Neural cell (in vitro differentiated cells): ENCODE measurements at regions not wholly inside any gene's neighbourhood (a gene's known extent, or its start where the extent isn't known, plus 50 kb on each side); places are given as distances from the start of the nearest gene placed in this dataset.

Experiments
- H2AFZ ChIP-seq: fragments of 200-600, 300-800 bp; sonication (generic), shearing (Covaris generic); 2 replicates; pipeline ENCODE4 v1.6.0; 2014; ENCODE audit warnings: low read depth, mild to moderate bottlenecking, antibody characterized with exemption, low read length, moderate library complexity
- H3F3A ChIP-seq: fragments of 200-600 bp; shearing (Covaris generic); 2 replicates; pipeline ENCODE4 v1.6.1; 2016; ENCODE audit warnings: mild to moderate bottlenecking, moderate library complexity, mixed read lengths, antibody characterized with exemption, low read length; ENCODE audit not compliant: insufficient read depth, poor library complexity, severe bottlenecking
- H3K27ac ChIP-seq: fragments of 200-600, 300-800 bp; sonication (generic), shearing (Covaris generic); 2 replicates; pipeline ENCODE4 v1.5.1; 2014; ENCODE audit warnings: mild to moderate bottlenecking, low read length, moderate library complexity
- H3K27me3 ChIP-seq: fragments of 300-800, 200-600 bp; sonication (generic), shearing (Covaris generic); 2 replicates; pipeline ENCODE4 v1.6.0; 2014; ENCODE audit warnings: mild to moderate bottlenecking, low read depth, low read length, moderate library complexity; ENCODE audit not compliant: insufficient read depth
- H3K36me3 ChIP-seq: fragments of 300-800, 200-600 bp; sonication (generic), shearing (Covaris generic); 2 replicates; pipeline ENCODE4 v1.5.1; 2014; ENCODE audit warnings: mild to moderate bottlenecking, antibody characterized with exemption, low read length, moderate library complexity; ENCODE audit not compliant: insufficient read depth
- H3K4me2 ChIP-seq: fragments of 300-800, 200-600 bp; sonication (generic), shearing (Covaris generic); 2 replicates; pipeline ENCODE4 v1.6.0; 2014; ENCODE audit warnings: mild to moderate bottlenecking, low read length
- H3K4me3 ChIP-seq: fragments of 300-800, 200-600 bp; sonication (generic), shearing (Covaris generic); 2 replicates; pipeline ENCODE4 v1.5.1; 2014; ENCODE audit warnings: mild to moderate bottlenecking, low read length, moderate library complexity
- H3K79me2 ChIP-seq: fragments of 200-600 bp; shearing (Covaris generic); replicated peaks from 2 replicates; pipeline ENCODE4 v1.6.0; 2014; ENCODE audit warnings: mild to moderate bottlenecking, low read length, moderate library complexity; ENCODE audit not compliant: insufficient read depth
- H3K9ac ChIP-seq: fragments of 300-800, 200-600 bp; sonication (generic), shearing (Covaris generic); 2 replicates; pipeline ENCODE4 v1.6.1; 2016; ENCODE audit warnings: mild to moderate bottlenecking, low read length, mixed read lengths
- H3K9me2 ChIP-seq: fragments of 200-600 bp; shearing (Covaris generic); 2 replicates; pipeline ENCODE4 v1.6.1; 2016; ENCODE audit warnings: mild to moderate bottlenecking, low read length, mixed read lengths; ENCODE audit not compliant: insufficient read depth
- H3K9me3 ChIP-seq: fragments of 200-600, 300-800 bp; sonication (generic), shearing (Covaris generic); 2 replicates; pipeline ENCODE4 v1.6.1; 2016; ENCODE audit warnings: mild to moderate bottlenecking, mixed run types, low read length, moderate library complexity, mixed read lengths
- H4K20me1 ChIP-seq: fragments of 200-600 bp; shearing (Covaris generic); 2 replicates; pipeline ENCODE4 v1.6.1; 2016; ENCODE audit warnings: mild to moderate bottlenecking, mixed run types; ENCODE audit not compliant: insufficient read depth
- EP300 ChIP-seq: fragments of 450-650 bp; conservative IDR thresholded peaks from 2 replicates; pipeline ENCODE4 v1.6.1; 2014; ENCODE audit warnings: antibody characterized with exemption, mild to moderate bottlenecking, moderate library complexity; ENCODE audit not compliant: poor library complexity, severe bottlenecking
- EZH2 ChIP-seq: fragments of 200-600, 300-800 bp; shearing (Covaris generic), sonication (generic); IDR thresholded peaks from 2 replicates; pipeline ENCODE4 v1.6.1; 2014; ENCODE audit warnings: antibody characterized with exemption, low read length, borderline replicate concordance, mild to moderate bottlenecking; ENCODE audit not compliant: insufficient read depth, poor library complexity, severe bottlenecking
- MXI1 ChIP-seq: fragments of 450-650 bp; conservative IDR thresholded peaks from 2 replicates; pipeline ENCODE4 v1.6.1; 2014; ENCODE audit warnings: antibody characterized with exemption, mild to moderate bottlenecking; ENCODE audit not compliant: poor library complexity, severe bottlenecking
- POLR2AphosphoS5 ChIP-seq: IDR thresholded peaks from 2 replicates; pipeline ENCODE4 v1.6.1; 2012
- RAD21 ChIP-seq: fragments of 450-650 bp; conservative IDR thresholded peaks from 2 replicates; pipeline ENCODE4 v1.6.1; 2014; ENCODE audit warnings: antibody characterized with exemption, mild to moderate bottlenecking, moderate library complexity
- REST ChIP-seq: IDR thresholded peaks from 2 replicates; pipeline ENCODE4 v1.6.1; 2012; ENCODE audit warnings: borderline replicate concordance
- SMC3 ChIP-seq: fragments of 450-650 bp; conservative IDR thresholded peaks from 2 replicates; pipeline ENCODE4 v1.6.1; 2014; ENCODE audit warnings: antibody characterized with exemption, mild to moderate bottlenecking, moderate library complexity; ENCODE audit not compliant: poor library complexity
- TAF1 ChIP-seq: IDR thresholded peaks from 2 replicates; pipeline ENCODE4 v1.6.1; 2012; ENCODE audit warnings: low read depth
- TF ChIP-seq, protein P1 (sequence below): fragments of 450-650 bp; IDR thresholded peaks from 2 replicates; pipeline ENCODE4 v1.5.1; 2014; ENCODE audit warnings: antibody characterized with exemption, mild to moderate bottlenecking, moderate library complexity; ENCODE audit not compliant: poor library complexity, severe bottlenecking

DNA sequence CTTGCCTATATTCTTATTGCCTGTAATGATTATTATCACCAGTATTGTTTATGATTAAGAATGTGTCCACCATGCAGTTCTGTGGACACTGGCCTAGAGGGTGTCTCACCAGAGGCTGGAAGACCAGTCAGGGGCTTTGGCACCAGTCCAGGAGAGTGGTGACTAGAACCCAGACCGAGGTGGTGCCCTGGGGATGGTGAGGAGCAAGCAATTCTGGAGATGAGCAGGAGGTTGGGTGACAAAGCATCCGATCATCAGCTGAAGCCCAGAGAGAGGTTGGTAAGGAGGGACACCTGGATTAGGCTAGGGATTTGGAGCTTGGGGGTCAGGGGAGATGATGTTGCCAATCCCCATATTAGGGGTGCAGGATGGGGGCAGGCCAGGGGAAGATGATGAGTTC is 124.4 kb downstream of the EMX2 start:
- H3K27me3 ChIP-seq = no peaks in the 10 kb centered on the region
- H2AFZ ChIP-seq = no peak overlapping the region
- H3K9me2 ChIP-seq = no peaks in the 10 kb centered on the region
- H3F3A ChIP-seq = no peaks in the 10 kb centered on the region
- no peak overlapping the region for H3K4me2 ChIP-seq
- no peaks in the 10 kb centered on the region for H3K79me2 ChIP-seq
- no peaks in the 10 kb centered on the region for H3K36me3 ChIP-seq
- TF ChIP-seq TAF1 (no peak), POLR2AphosphoS5 (no peak), MXI1 (no peak), RAD21 (no peak), SMC3 (no peak), REST (no peak), EP300 (no peak), EZH2 (no peak)
- TF ChIP-seq, protein P1, sequence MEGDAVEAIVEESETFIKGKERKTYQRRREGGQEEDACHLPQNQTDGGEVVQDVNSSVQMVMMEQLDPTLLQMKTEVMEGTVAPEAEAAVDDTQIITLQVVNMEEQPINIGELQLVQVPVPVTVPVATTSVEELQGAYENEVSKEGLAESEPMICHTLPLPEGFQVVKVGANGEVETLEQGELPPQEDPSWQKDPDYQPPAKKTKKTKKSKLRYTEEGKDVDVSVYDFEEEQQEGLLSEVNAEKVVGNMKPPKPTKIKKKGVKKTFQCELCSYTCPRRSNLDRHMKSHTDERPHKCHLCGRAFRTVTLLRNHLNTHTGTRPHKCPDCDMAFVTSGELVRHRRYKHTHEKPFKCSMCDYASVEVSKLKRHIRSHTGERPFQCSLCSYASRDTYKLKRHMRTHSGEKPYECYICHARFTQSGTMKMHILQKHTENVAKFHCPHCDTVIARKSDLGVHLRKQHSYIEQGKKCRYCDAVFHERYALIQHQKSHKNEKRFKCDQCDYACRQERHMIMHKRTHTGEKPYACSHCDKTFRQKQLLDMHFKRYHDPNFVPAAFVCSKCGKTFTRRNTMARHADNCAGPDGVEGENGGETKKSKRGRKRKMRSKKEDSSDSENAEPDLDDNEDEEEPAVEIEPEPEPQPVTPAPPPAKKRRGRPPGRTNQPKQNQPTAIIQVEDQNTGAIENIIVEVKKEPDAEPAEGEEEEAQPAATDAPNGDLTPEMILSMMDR = no peak
- H4K20me1 ChIP-seq = no peaks in the 10 kb centered on the region
- H3K4me3 ChIP-seq = no peak overlapping the region
- H3K9me3 ChIP-seq = no peaks in the 10 kb centered on the region
- no peak overlapping the region for H3K9ac ChIP-seq
- no peak overlapping the region for H3K27ac ChIP-seq

DNA sequence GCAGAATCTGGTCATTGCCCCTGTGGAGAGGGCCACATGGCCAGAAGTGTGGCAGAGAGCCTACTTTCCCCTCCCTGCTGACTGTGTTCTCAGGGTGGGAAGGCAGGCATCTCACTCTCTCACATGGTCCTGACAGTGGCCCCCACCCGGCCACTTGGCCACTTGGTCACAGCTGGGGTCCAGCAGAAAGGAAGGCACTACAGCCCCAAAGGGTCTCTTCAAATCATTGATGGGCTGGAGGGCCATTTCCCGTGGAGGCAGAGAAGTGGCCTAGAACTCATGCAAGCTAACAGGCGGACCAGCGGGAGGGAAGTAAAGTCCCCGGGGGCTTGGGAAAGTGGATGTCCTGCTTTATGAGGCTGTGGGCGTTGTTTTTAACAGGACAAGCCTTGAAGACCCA is 125.3 kb downstream of the EMX2 start:
- Histone ChIP-seq H2AFZ (no peak overlapping the region), H3K27me3 (no peaks in the 10 kb centered on the region), H3K9me3 (no peaks in the 10 kb centered on the region), H3K27ac (no peak overlapping the region), H3K9ac (no peak overlapping the region), H4K20me1 (no peaks in the 10 kb centered on the region), H3K79me2 (no peaks in the 10 kb centered on the region), H3F3A (no peaks in the 10 kb centered on the region), H3K36me3 (no peaks in the 10 kb centered on the region), H3K9me2 (no peaks in the 10 kb centered on the region), H3K4me2 (no peak overlapping the region), H3K4me3 (no peak overlapping the region)
- TF ChIP-seq SMC3 = no peak
- no peak for TF ChIP-seq RAD21
- TF ChIP-seq MXI1 = no peak
- no peak for TF ChIP-seq EZH2
- no peak for TF ChIP-seq POLR2AphosphoS5
- TF ChIP-seq EP300 = no peak
- TF ChIP-seq TAF1 = no peak
- TF ChIP-seq, protein P1 = no peak
- TF ChIP-seq REST = no peak
